MM.1S (cell line): ENCODE measurements at regions not wholly inside any gene's neighbourhood (a gene's known extent, or its start where the extent isn't known, plus 50 kb on each side); places are given as distances from the start of the nearest gene placed in this dataset.

Experiments
- DNase-seq: peaks from one replicate; pipeline ENCODE4 v3.0.0-alpha.2; 2015
- H2AFZ ChIP-seq: fragments of 300-600 bp; sonication (generic); 2 replicates; pipeline ENCODE4 v1.6.0; 2016; ENCODE audit warnings: antibody characterized with exemption, low read length
- H3F3A ChIP-seq: fragments of 300-600 bp; sonication (generic); 2 replicates; pipeline ENCODE4 v1.6.1; 2016; ENCODE audit warnings: mild to moderate bottlenecking, antibody characterized with exemption, low read length, moderate library complexity, mixed read lengths; ENCODE audit not compliant: insufficient read depth
- H3K27ac ChIP-seq: fragments of 300-600 bp; sonication (generic); 2 replicates; pipeline ENCODE4 v1.5.1; 2016; ENCODE audit warnings: mild to moderate bottlenecking, low read length
- H3K27me3 ChIP-seq: fragments of 300-600 bp; sonication (generic); replicated peaks from 2 replicates; pipeline ENCODE4 v1.6.0; 2016; ENCODE audit warnings: low read length; ENCODE audit not compliant: insufficient read depth
- H3K36me3 ChIP-seq: fragments of 300-600 bp; sonication (generic); replicated peaks from 2 replicates; pipeline ENCODE4 v1.6.1; 2016; ENCODE audit warnings: mild to moderate bottlenecking, low read length, mixed read lengths; ENCODE audit not compliant: insufficient read depth
- H3K4me1 ChIP-seq: fragments of 300-600 bp; sonication (generic); 2 replicates; pipeline ENCODE4 v1.6.1; 2016; ENCODE audit warnings: low read length, mixed read lengths
- H3K4me2 ChIP-seq: fragments of 300-600 bp; sonication (generic); 2 replicates; pipeline ENCODE4 v1.6.0; 2016; ENCODE audit warnings: low read depth, low read length
- H3K4me3 ChIP-seq: fragments of 300-600 bp; sonication (generic); 2 replicates; pipeline ENCODE4 v1.5.1; 2016; ENCODE audit warnings: low read length, mixed read lengths
- H3K79me2 ChIP-seq: fragments of 300-600 bp; sonication (generic); 2 replicates; pipeline ENCODE4 v1.6.1; 2016; ENCODE audit warnings: mixed run types, low read length, mixed read lengths
- H3K9ac ChIP-seq: fragments of 300-600 bp; sonication (generic); 2 replicates; pipeline ENCODE4 v1.6.1; 2016; ENCODE audit warnings: low read length, mixed read lengths
- H3K9me2 ChIP-seq: fragments of 300-600 bp; sonication (generic); replicated peaks from 2 replicates; pipeline ENCODE4 v1.6.1; 2016; ENCODE audit warnings: mild to moderate bottlenecking, low read length, mixed read lengths; ENCODE audit not compliant: insufficient read depth
- H3K9me3 ChIP-seq: fragments of 300-600 bp; sonication (generic); replicated peaks from 2 replicates; pipeline ENCODE4 v1.6.1; 2016; ENCODE audit warnings: mild to moderate bottlenecking, low read length, mixed read lengths; ENCODE audit not compliant: insufficient read depth
- H4K20me1 ChIP-seq: fragments of 300-600 bp; sonication (generic); 2 replicates; pipeline ENCODE4 v1.6.1; 2016; ENCODE audit warnings: mild to moderate bottlenecking, low read length, moderate library complexity, mixed read lengths; ENCODE audit not compliant: insufficient read depth
- EZH2 ChIP-seq: fragments of 300-600 bp; sonication (generic); optimal IDR thresholded peaks from 2 replicates; pipeline ENCODE3; 2017; ENCODE audit warnings: low read depth, mild to moderate bottlenecking, antibody characterized with exemption, low read length, mixed read lengths
- EZH2phosphoT487 ChIP-seq: fragments of 300-600 bp; sonication (generic); IDR thresholded peaks from 2 replicates; pipeline ENCODE4 v1.6.1; 2018; ENCODE audit warnings: antibody characterized with exemption, low read length
- TF ChIP-seq, protein P1 (sequence below): fragments of 300-600 bp; sonication (generic); IDR thresholded peaks from 2 replicates; pipeline ENCODE4 v1.5.1; 2016; ENCODE audit warnings: antibody characterized with exemption, low read length, mixed read lengths

DNA sequence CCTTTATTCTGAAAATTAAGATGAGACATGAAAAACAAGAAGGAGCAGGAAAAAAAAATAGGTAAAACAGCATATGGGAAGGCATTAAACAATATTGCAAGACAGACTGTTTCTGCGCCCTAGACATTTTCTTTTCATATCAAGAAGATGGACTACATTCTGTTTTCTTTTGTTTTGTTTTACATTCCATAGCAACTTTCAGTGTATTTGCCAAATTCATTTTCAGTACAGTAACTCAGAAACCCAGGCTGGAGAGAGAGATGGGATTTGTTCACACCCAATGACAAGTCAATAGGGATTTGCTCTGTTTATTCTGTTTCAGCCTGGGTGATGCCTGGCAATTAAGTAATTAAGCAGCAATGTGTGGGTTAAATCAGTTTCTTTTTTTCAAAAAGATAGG, 892.8 kb upstream of the DIAPH2 start:
- H3K9me2 ChIP-seq = no peaks in the 10 kb centered on the region
- H3K4me2 ChIP-seq = no peak overlapping the region
- no peaks in the 10 kb centered on the region for H3K36me3 ChIP-seq
- no peak overlapping the region for H3K9ac ChIP-seq
- no peaks in the 10 kb centered on the region for H3F3A ChIP-seq
- H3K27ac ChIP-seq = no peak overlapping the region
- no peaks in the 10 kb centered on the region for H3K4me1 ChIP-seq
- no peaks in the 10 kb centered on the region for H3K27me3 ChIP-seq
- DNase-seq = no peak
- no peak overlapping the region for H2AFZ ChIP-seq
- H3K4me3 ChIP-seq = no peak overlapping the region
- H3K79me2 ChIP-seq = no peaks in the 10 kb centered on the region
- no peaks in the 10 kb centered on the region for H4K20me1 ChIP-seq
- no peaks in the 10 kb centered on the region for H3K9me3 ChIP-seq
- no peak for TF ChIP-seq EZH2phosphoT487
- TF ChIP-seq EZH2 = no peak
- TF ChIP-seq, protein P1, sequence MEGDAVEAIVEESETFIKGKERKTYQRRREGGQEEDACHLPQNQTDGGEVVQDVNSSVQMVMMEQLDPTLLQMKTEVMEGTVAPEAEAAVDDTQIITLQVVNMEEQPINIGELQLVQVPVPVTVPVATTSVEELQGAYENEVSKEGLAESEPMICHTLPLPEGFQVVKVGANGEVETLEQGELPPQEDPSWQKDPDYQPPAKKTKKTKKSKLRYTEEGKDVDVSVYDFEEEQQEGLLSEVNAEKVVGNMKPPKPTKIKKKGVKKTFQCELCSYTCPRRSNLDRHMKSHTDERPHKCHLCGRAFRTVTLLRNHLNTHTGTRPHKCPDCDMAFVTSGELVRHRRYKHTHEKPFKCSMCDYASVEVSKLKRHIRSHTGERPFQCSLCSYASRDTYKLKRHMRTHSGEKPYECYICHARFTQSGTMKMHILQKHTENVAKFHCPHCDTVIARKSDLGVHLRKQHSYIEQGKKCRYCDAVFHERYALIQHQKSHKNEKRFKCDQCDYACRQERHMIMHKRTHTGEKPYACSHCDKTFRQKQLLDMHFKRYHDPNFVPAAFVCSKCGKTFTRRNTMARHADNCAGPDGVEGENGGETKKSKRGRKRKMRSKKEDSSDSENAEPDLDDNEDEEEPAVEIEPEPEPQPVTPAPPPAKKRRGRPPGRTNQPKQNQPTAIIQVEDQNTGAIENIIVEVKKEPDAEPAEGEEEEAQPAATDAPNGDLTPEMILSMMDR = no peak

DNA sequence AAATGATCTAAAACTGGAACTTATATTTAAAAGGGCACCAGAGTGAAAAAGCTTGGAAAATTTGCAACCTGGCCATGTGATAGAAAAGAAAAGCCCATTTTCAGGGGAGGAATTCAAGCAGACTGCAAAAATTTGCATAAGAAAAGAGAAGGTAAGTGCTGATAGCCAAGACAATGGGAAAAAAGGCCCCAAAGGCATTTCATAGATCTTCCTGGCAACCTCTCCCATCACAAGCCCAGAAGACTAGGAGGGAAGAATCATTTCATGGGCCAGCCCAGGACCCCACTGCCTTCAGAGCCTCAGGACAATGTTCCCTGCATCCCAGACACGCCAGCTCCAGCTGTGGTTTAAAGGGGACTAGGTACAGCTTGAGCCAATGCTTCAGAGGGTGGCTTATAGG, 887.3 kb upstream of the DIAPH2 start:
- H3K79me2 ChIP-seq = no peaks in the 10 kb centered on the region
- H3K9me2 ChIP-seq = no peaks in the 10 kb centered on the region
- no peaks in the 10 kb centered on the region for H3K9me3 ChIP-seq
- TF ChIP-seq EZH2phosphoT487 = no peak
- TF ChIP-seq, protein P1 = no peak
- no peak for TF ChIP-seq EZH2
- no peak overlapping the region for H2AFZ ChIP-seq
- no peaks in the 10 kb centered on the region for H3F3A ChIP-seq
- no peaks in the 10 kb centered on the region for H3K27me3 ChIP-seq
- no peak for DNase-seq
- H3K4me1 ChIP-seq = no peaks in the 10 kb centered on the region
- no peaks in the 10 kb centered on the region for H4K20me1 ChIP-seq
- H3K36me3 ChIP-seq = no peaks in the 10 kb centered on the region
- H3K27ac ChIP-seq = no peak overlapping the region
- no peak overlapping the region for H3K9ac ChIP-seq
- H3K4me2 ChIP-seq = no peak overlapping the region
- no peak overlapping the region for H3K4me3 ChIP-seq

DNA sequence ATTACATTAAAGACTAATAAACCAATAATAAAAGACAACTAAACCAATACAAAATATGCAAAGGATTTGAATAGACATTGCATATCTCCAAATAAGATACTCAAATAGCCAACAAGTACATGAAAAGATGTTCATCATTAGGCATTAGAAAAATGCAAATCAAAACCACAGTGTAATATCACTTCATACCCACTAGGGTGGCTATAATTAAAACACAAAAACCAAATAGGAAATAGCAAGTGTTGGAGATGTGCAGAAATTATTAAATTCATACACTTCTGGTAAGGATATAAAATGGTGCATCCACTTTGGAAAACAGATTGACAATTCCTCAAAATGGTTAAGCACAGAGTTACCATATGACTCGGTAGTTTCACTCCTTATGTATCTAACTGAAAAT, 860.8 kb upstream of the DIAPH2 start:
- Histone ChIP-seq H3K27me3 (no peaks in the 10 kb centered on the region), H3K4me2 (no peak overlapping the region), H4K20me1 (no peaks in the 10 kb centered on the region), H3K79me2 (no peaks in the 10 kb centered on the region), H3K9ac (no peak overlapping the region), H3K4me3 (no peak overlapping the region), H3K4me1 (no peaks in the 10 kb centered on the region), H3K36me3 (no peaks in the 10 kb centered on the region), H3K27ac (no peak overlapping the region), H2AFZ (no peak overlapping the region), H3K9me2 (no peaks in the 10 kb centered on the region), H3F3A (no peaks in the 10 kb centered on the region), H3K9me3 (no peaks in the 10 kb centered on the region)
- DNase-seq = no peak
- TF ChIP-seq, protein P1 = 0 out of 2 replicates have a peak, but pooled peaks have one; percentile 8
- TF ChIP-seq EZH2 = no peak
